GM12891 (cell line): ENCODE measurements at regions not wholly inside any gene's neighbourhood (a gene's known extent, or its start where the extent isn't known, plus 50 kb on each side); places are given as distances from the start of the nearest gene placed in this dataset.

Experiments used
- DNase-seq: peaks from one replicate; pipeline ENCODE4 v3.0.0; 2011; ENCODE audit warnings: low spot score; ENCODE audit not compliant: insufficient read length
- FAIRE-seq: peaks from 2 replicates; lab custom pipeline; 2011; peaks lifted over from hg19 to GRCh38; lab: Jason Lieb, UNC
- PAX5 ChIP-seq: IDR thresholded peaks from 2 replicates; pipeline ENCODE4 v1.6.1; 2011; ENCODE audit warnings: low read length, moderate library complexity, mild to moderate bottlenecking; ENCODE audit not compliant: insufficient read depth, severe bottlenecking
- POLR2A ChIP-seq: IDR thresholded peaks from 2 replicates; pipeline ENCODE4 v1.6.1; 2011; ENCODE audit warnings: low read depth, low read length, control low read depth
- POLR2AphosphoS5 ChIP-seq: IDR thresholded peaks from 2 replicates; pipeline ENCODE4 v1.6.1; 2011; ENCODE audit warnings: low read depth, low read length, control low read depth
- POU2F2 ChIP-seq: IDR thresholded peaks from 2 replicates; pipeline ENCODE4 v1.6.1; 2011; ENCODE audit warnings: low read depth, mild to moderate bottlenecking, control low read depth, low read length, moderate library complexity
- SPI1 ChIP-seq: IDR thresholded peaks from 2 replicates; pipeline ENCODE4 v1.6.1; 2011; ENCODE audit warnings: low read depth, low read length, control low read depth
- TAF1 ChIP-seq: IDR thresholded peaks from 2 replicates; pipeline ENCODE4 v1.6.1; 2011; ENCODE audit warnings: low read depth, low read length, control low read depth

- TF ChIP-seq POU2F2: no peak
- no peak for TF ChIP-seq PAX5
- no peak for TF ChIP-seq TAF1
- no peak for TF ChIP-seq POLR2AphosphoS5
- TF ChIP-seq POLR2A: no peak
- no peak for TF ChIP-seq SPI1
- DNase-seq (no peak), FAIRE-seq (no peak)
Measured at GRCh38 chr2:143890798-143891197, 629.1 kb downstream of the ZEB2 start.

GRCh38 chr2:143889216-143889615, 630.7 kb downstream of the ZEB2 start:
- DNase-seq (no peak), FAIRE-seq (no peak)
- no peak for TF ChIP-seq TAF1
- no peak for TF ChIP-seq POLR2AphosphoS5
- no peak for TF ChIP-seq POU2F2
- no peak for TF ChIP-seq PAX5
- TF ChIP-seq SPI1: no peak
- no peak for TF ChIP-seq POLR2A

DNA sequence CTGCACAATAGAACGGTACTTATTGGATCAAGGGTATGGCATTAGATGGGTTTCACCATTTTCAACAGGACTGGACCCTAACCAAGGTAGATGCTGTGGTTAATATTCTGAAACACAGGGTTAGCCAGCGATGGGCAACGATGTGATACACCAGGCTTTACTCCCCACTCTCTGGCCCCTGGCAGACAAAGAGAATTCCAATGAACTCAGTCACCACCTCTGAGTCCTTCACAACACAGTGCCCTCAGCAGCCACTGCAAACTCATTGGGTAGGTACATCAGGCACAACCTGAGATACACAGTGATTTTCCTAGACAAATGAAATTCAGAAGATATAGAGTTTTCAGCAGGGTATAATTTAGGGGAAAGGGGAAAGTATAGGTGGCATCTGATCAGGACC, 634.5 kb downstream of the ZEB2 start:
- FAIRE-seq: no peak

GRCh38 chr2:143881246-143881645, 638.7 kb downstream of the ZEB2 start:
- DNase-seq: no peak
- FAIRE-seq: no peak
- TF ChIP-seq SPI1 (no peak), PAX5 (no peak), POLR2AphosphoS5 (no peak), POU2F2 (no peak), POLR2A (no peak)

More for the DNA sequence above, 634.5 kb downstream of the ZEB2 start:
- no peak for DNase-seq
- no peak for TF ChIP-seq POU2F2
- no peak for TF ChIP-seq POLR2A
- TF ChIP-seq SPI1: no peak
- no peak for TF ChIP-seq TAF1

- no peak for TF ChIP-seq SPI1
- TF ChIP-seq PAX5: no peak
- no peak for TF ChIP-seq POU2F2
- TF ChIP-seq POLR2AphosphoS5: no peak
- TF ChIP-seq POLR2A: no peak
- TF ChIP-seq TAF1: no peak
- FAIRE-seq (no peak), DNase-seq (no peak)
Measured at GRCh38 chr2:143877876-143878530, 641.9 kb downstream of the ZEB2 start.

DNA sequence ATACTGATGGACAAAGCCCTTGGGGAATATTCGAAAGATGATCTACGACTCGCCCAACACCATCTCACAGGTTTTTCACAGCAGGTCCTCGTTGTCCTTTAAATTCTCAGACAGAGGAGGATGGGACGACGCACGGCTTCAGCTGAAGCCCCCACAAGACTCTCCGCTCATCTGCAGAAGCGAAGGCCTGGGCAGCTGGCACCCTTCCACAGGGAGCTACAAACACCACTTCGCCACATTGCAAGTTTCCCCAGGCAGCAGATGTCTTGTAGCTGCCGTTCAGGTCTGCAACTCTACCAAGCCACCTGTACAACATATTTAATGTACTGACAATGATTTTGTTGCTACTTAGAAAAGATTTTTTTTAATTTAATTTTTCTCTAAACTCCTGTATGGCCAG, 642.9 kb downstream of the ZEB2 start:
- TF ChIP-seq PAX5 (no peak), POLR2A (no peak), POLR2AphosphoS5 (no peak), TAF1 (no peak), SPI1 (no peak), POU2F2 (no peak)
- no peak for DNase-seq
- no peak for FAIRE-seq

GRCh38 chr2:143875295-143876233, 644.4 kb downstream of the ZEB2 start:
- DNase-seq (no peak), FAIRE-seq (peak; percentile 31)
- TF ChIP-seq POLR2A (no peak), TAF1 (no peak), POLR2AphosphoS5 (no peak), POU2F2 (no peak), SPI1 (no peak), PAX5 (no peak)

- DNase-seq: no peak
- FAIRE-seq: no peak
- TF ChIP-seq POLR2AphosphoS5 (no peak), POLR2A (no peak), PAX5 (no peak), SPI1 (no peak), TAF1 (no peak), POU2F2 (no peak)
Measured at GRCh38 chr2:143873886-143874285, 646.0 kb downstream of the ZEB2 start.

- FAIRE-seq (no peak), DNase-seq (no peak)
- no peak for TF ChIP-seq SPI1
- TF ChIP-seq PAX5: no peak
- TF ChIP-seq POU2F2: no peak
- TF ChIP-seq POLR2AphosphoS5: no peak
- TF ChIP-seq TAF1: no peak
- TF ChIP-seq POLR2A: no peak
Measured at GRCh38 chr2:143870696-143871095, 649.2 kb downstream of the ZEB2 start.
